ENCODE measurements at regions not wholly inside any gene's neighbourhood (a gene's known extent, or its start where the extent isn't known, plus 50 kb on each side); places are given as distances from the start of the nearest gene placed in this dataset.

- no peak overlapping the region for H2AFZ ChIP-seq (ENCODE audit: low read depth, low read length)
- H3K27me3 ChIP-seq (ENCODE audit: insufficient read depth, low read length): no peaks in the 10 kb centered on the region
- H3K9me3 ChIP-seq (ENCODE audit: low read length): no peaks in the 10 kb centered on the region
- H3K4me1 ChIP-seq (ENCODE audit: insufficient read depth, low read length): no peaks in the 10 kb centered on the region
- H3K36me3 ChIP-seq (ENCODE audit: insufficient read depth, low read length): no peaks in the 10 kb centered on the region
- H3K4me3 ChIP-seq (ENCODE audit: low read length): no peak overlapping the region
Observed at GRCh38 chr7:89738549-89738948, 415.7 kb upstream of the STEAP1 start.

- Histone ChIP-seq H3K4me3 (ENCODE audit: low read length) (no peak overlapping the region), H3K27me3 (ENCODE audit: insufficient read depth, low read length) (no peaks in the 10 kb centered on the region), H2AFZ (ENCODE audit: low read depth, low read length) (no peak overlapping the region), H3K9me3 (ENCODE audit: low read length) (no peaks in the 10 kb centered on the region), H3K4me1 (ENCODE audit: insufficient read depth, low read length) (no peaks in the 10 kb centered on the region), H3K36me3 (ENCODE audit: insufficient read depth, low read length) (no peaks in the 10 kb centered on the region)
Observed at GRCh38 chr7:89757910-89758309, 396.4 kb upstream of the STEAP1 start.

GRCh38 chr7:89760690-89761089 is 393.6 kb upstream of the STEAP1 start:
- Histone ChIP-seq H3K9me3 (ENCODE audit: low read length) (no peaks in the 10 kb centered on the region), H2AFZ (ENCODE audit: low read depth, low read length) (no peak overlapping the region), H3K4me3 (ENCODE audit: low read length) (no peak overlapping the region), H3K27me3 (ENCODE audit: insufficient read depth, low read length) (no peaks in the 10 kb centered on the region), H3K36me3 (ENCODE audit: insufficient read depth, low read length) (no peaks in the 10 kb centered on the region), H3K4me1 (ENCODE audit: insufficient read depth, low read length) (no peaks in the 10 kb centered on the region)

- H3K36me3 ChIP-seq (ENCODE audit: insufficient read depth, low read length): no peaks in the 10 kb centered on the region
Observed at GRCh38 chr7:89761173-89761572, 393.1 kb upstream of the STEAP1 start.

GRCh38 chr7:89770161-89770560 is 384.1 kb upstream of the STEAP1 start:
- no peak overlapping the region for H3K4me3 ChIP-seq (ENCODE audit: low read length)
- no peaks in the 10 kb centered on the region for H3K36me3 ChIP-seq (ENCODE audit: insufficient read depth, low read length)
- H2AFZ ChIP-seq (ENCODE audit: low read depth, low read length): no peak overlapping the region
- H3K4me1 ChIP-seq (ENCODE audit: insufficient read depth, low read length): no peaks in the 10 kb centered on the region
- no peaks in the 10 kb centered on the region for H3K9me3 ChIP-seq (ENCODE audit: low read length)
- no peaks in the 10 kb centered on the region for H3K27me3 ChIP-seq (ENCODE audit: insufficient read depth, low read length)

More at GRCh38 chr7:89761173-89761572, 393.1 kb upstream of the STEAP1 start:
- H3K27me3 ChIP-seq (ENCODE audit: insufficient read depth, low read length): no peaks in the 10 kb centered on the region
- no peak overlapping the region for H3K4me3 ChIP-seq (ENCODE audit: low read length)
- no peak overlapping the region for H2AFZ ChIP-seq (ENCODE audit: low read depth, low read length)
- no peaks in the 10 kb centered on the region for H3K9me3 ChIP-seq (ENCODE audit: low read length)
- no peaks in the 10 kb centered on the region for H3K4me1 ChIP-seq (ENCODE audit: insufficient read depth, low read length)

GRCh38 chr7:89771003-89771636 is 383.1 kb upstream of the STEAP1 start:
- Histone ChIP-seq H3K4me3 (ENCODE audit: low read length) (no peak overlapping the region), H3K9me3 (ENCODE audit: low read length) (no peaks in the 10 kb centered on the region), H3K27me3 (ENCODE audit: insufficient read depth, low read length) (no peaks in the 10 kb centered on the region), H3K36me3 (ENCODE audit: insufficient read depth, low read length) (no peaks in the 10 kb centered on the region), H2AFZ (ENCODE audit: low read depth, low read length) (no peak overlapping the region), H3K4me1 (ENCODE audit: insufficient read depth, low read length) (no peaks in the 10 kb centered on the region)

GRCh38 chr7:89772276-89772675 is 382.0 kb upstream of the STEAP1 start:
- Histone ChIP-seq H3K4me3 (ENCODE audit: low read length) (no peak overlapping the region), H3K9me3 (ENCODE audit: low read length) (no peaks in the 10 kb centered on the region), H3K27me3 (ENCODE audit: insufficient read depth, low read length) (no peaks in the 10 kb centered on the region), H3K36me3 (ENCODE audit: insufficient read depth, low read length) (no peaks in the 10 kb centered on the region), H2AFZ (ENCODE audit: low read depth, low read length) (no peak overlapping the region), H3K4me1 (ENCODE audit: insufficient read depth, low read length) (no peaks in the 10 kb centered on the region)

- H2AFZ ChIP-seq (ENCODE audit: low read depth, low read length): no peak overlapping the region
- no peaks in the 10 kb centered on the region for H3K4me1 ChIP-seq (ENCODE audit: insufficient read depth, low read length)
- no peak overlapping the region for H3K4me3 ChIP-seq (ENCODE audit: low read length)
- no peaks in the 10 kb centered on the region for H3K36me3 ChIP-seq (ENCODE audit: insufficient read depth, low read length)
- no peaks in the 10 kb centered on the region for H3K9me3 ChIP-seq (ENCODE audit: low read length)
- no peaks in the 10 kb centered on the region for H3K27me3 ChIP-seq (ENCODE audit: insufficient read depth, low read length)
Observed at GRCh38 chr7:89773611-89774010, 380.7 kb upstream of the STEAP1 start.

- no peaks in the 10 kb centered on the region for H3K4me1 ChIP-seq (ENCODE audit: insufficient read depth, low read length)
- no peak overlapping the region for H3K4me3 ChIP-seq (ENCODE audit: low read length)
- no peaks in the 10 kb centered on the region for H3K27me3 ChIP-seq (ENCODE audit: insufficient read depth, low read length)
- H3K9me3 ChIP-seq (ENCODE audit: low read length): no peaks in the 10 kb centered on the region
- H3K36me3 ChIP-seq (ENCODE audit: insufficient read depth, low read length): no peaks in the 10 kb centered on the region
- H2AFZ ChIP-seq (ENCODE audit: low read depth, low read length): no peak overlapping the region
Observed at GRCh38 chr7:89775459-89775858, 378.8 kb upstream of the STEAP1 start.

- H3K4me3 ChIP-seq (ENCODE audit: low read length): no peak overlapping the region
- no peaks in the 10 kb centered on the region for H3K36me3 ChIP-seq (ENCODE audit: insufficient read depth, low read length)
- H3K9me3 ChIP-seq (ENCODE audit: low read length): no peaks in the 10 kb centered on the region
- H3K27me3 ChIP-seq (ENCODE audit: insufficient read depth, low read length): no peaks in the 10 kb centered on the region
- no peaks in the 10 kb centered on the region for H3K4me1 ChIP-seq (ENCODE audit: insufficient read depth, low read length)
- no peak overlapping the region for H2AFZ ChIP-seq (ENCODE audit: low read depth, low read length)
Observed at GRCh38 chr7:89776980-89777379, 377.3 kb upstream of the STEAP1 start.

GRCh38 chr7:89777499-89777898 is 376.8 kb upstream of the STEAP1 start:
- no peaks in the 10 kb centered on the region for H3K4me1 ChIP-seq (ENCODE audit: insufficient read depth, low read length)
- H3K27me3 ChIP-seq (ENCODE audit: insufficient read depth, low read length): no peaks in the 10 kb centered on the region
- H3K4me3 ChIP-seq (ENCODE audit: low read length): no peak overlapping the region
- H3K9me3 ChIP-seq (ENCODE audit: low read length): no peaks in the 10 kb centered on the region
- no peak overlapping the region for H2AFZ ChIP-seq (ENCODE audit: low read depth, low read length)
- no peaks in the 10 kb centered on the region for H3K36me3 ChIP-seq (ENCODE audit: insufficient read depth, low read length)

GRCh38 chr7:89780291-89780690 is 374.0 kb upstream of the STEAP1 start:
- Histone ChIP-seq H3K4me3 (ENCODE audit: low read length) (no peak overlapping the region), H3K36me3 (ENCODE audit: insufficient read depth, low read length) (no peaks in the 10 kb centered on the region), H3K4me1 (ENCODE audit: insufficient read depth, low read length) (no peaks in the 10 kb centered on the region), H3K9me3 (ENCODE audit: low read length) (no peaks in the 10 kb centered on the region), H3K27me3 (ENCODE audit: insufficient read depth, low read length) (no peaks in the 10 kb centered on the region), H2AFZ (ENCODE audit: low read depth, low read length) (no peak overlapping the region)

GRCh38 chr7:89796481-89796880 is 357.8 kb upstream of the STEAP1 start:
- no peaks in the 10 kb centered on the region for H3K9me3 ChIP-seq (ENCODE audit: low read length)
- no peaks in the 10 kb centered on the region for H3K4me1 ChIP-seq (ENCODE audit: insufficient read depth, low read length)
- H2AFZ ChIP-seq (ENCODE audit: low read depth, low read length): no peak overlapping the region
- no peak overlapping the region for H3K4me3 ChIP-seq (ENCODE audit: low read length)
- H3K27me3 ChIP-seq (ENCODE audit: insufficient read depth, low read length): no peaks in the 10 kb centered on the region
- no peaks in the 10 kb centered on the region for H3K36me3 ChIP-seq (ENCODE audit: insufficient read depth, low read length)

GRCh38 chr7:89797965-89798598 is 356.2 kb upstream of the STEAP1 start:
- H3K4me1 ChIP-seq (ENCODE audit: insufficient read depth, low read length): no peaks in the 10 kb centered on the region

More at GRCh38 chr7:89797965-89798598, 356.2 kb upstream of the STEAP1 start:
- Histone ChIP-seq H2AFZ (ENCODE audit: low read depth, low read length) (no peak overlapping the region), H3K9me3 (ENCODE audit: low read length) (no peaks in the 10 kb centered on the region), H3K4me3 (ENCODE audit: low read length) (no peak overlapping the region), H3K27me3 (ENCODE audit: insufficient read depth, low read length) (no peaks in the 10 kb centered on the region), H3K36me3 (ENCODE audit: insufficient read depth, low read length) (no peaks in the 10 kb centered on the region)
